ENCODE measurements at regions not wholly inside any gene's neighbourhood (a gene's known extent, or its start where the extent isn't known, plus 50 kb on each side); places are given as distances from the start of the nearest gene placed in this dataset.
"Not testable (repeated sequence)": the region's sequence is repeated elsewhere in the genome, so short reads cannot be mapped to it uniquely, and the experiment has no call there.

DNA sequence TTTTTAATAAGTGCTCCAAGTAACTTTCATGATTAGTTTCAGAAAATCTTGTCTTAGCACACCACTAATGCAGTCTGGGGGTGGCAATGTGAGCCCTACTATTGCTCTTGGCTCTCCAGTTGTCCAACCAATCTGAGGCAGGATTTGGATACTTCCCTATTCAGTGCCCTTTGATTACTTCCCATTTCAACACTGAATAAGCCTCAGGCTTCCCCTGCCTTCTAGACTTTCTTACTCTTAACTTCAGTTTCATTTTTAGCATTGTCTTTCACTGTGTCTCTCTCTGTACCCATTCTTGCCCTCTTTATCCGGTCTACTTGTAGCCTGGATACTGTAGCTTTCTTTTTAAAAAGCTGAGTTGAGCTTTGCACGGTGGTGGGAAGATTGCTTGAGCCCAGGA, 186.1 kb downstream of the C9orf152 start:
- WGBS (ENCODE audit: insufficient coverage) = no CpG with 5 or more reads among the region's 2 CpGs
- TF ChIP-seq EZH2 (IDR thresholded peaks at IDR 0.05; ENCODE audit: borderline replicate concordance, insufficient read depth, low read depth, low read length, poor library complexity, severe bottlenecking) = no peak
- H3K36me3 ChIP-seq (replicated peaks in 1 of 2; ENCODE audit: control extremely low read depth in 1 of 2, control insufficient read depth in 1 of 2, extremely low read depth in 1 of 2, insufficient read depth in 2 of 2, low read length in 1 of 2) = no peaks in the 10 kb centered on the region
- H3K4me3 Mint-ChIP-seq = peak overlapping the region; percentile 52
- peaks cover 10 to 14% of the 10 kb centered on the region in 2 donors for H3K4me1 ChIP-seq (ENCODE audit: control insufficient read depth in 2 of 2, insufficient read depth in 2 of 2, low read length in 2 of 2)
- H2AFZ ChIP-seq (ENCODE audit: insufficient read depth, low read depth, low read length, poor library complexity, severe bottlenecking) = peak overlapping the region; percentile 67
- peak overlapping the region; percentile 20 to 79 for H3K27ac ChIP-seq (ENCODE audit: low read length in 2 of 2)
- no peaks in the 10 kb centered on the region for H3K27me3 Mint-ChIP-seq
- no peaks in the 10 kb centered on the region for H3K9me3 Mint-ChIP-seq (ENCODE audit: insufficient read depth)
- ATAC-seq (ENCODE audit: low read depth) = peak; percentile 88
- peak overlapping the region; percentile 90 for H3K27ac Mint-ChIP-seq
- no peak overlapping the region for H3K4me3 ChIP-seq (ENCODE audit: control extremely low read depth in 1 of 5, extremely low read depth in 1 of 5, insufficient read depth in 1 of 5, low read depth in 2 of 5, low read length in 4 of 5)
- DNase-seq = peak; percentile 56
- peak overlapping the region; percentile 66 for H3K4me2 ChIP-seq (replicated peaks; ENCODE audit: low read depth, low read length, poor library complexity, severe bottlenecking)
- no peaks in the 10 kb centered on the region for H3K9me3 ChIP-seq (ENCODE audit: control extremely low read depth in 1 of 3, control insufficient read depth in 2 of 3, insufficient read depth in 1 of 3, low read length in 2 of 3)
- H3K27me3 ChIP-seq (replicated peaks in 1 of 4; ENCODE audit: control extremely low read depth in 1 of 4, control insufficient read depth in 3 of 4, insufficient read depth in 4 of 4, low read length in 3 of 4) = no peaks in the 10 kb centered on the region
- no peaks in the 10 kb centered on the region for H4K20me1 ChIP-seq (ENCODE audit: control insufficient read depth, insufficient read depth, low read length, poor library complexity, severe bottlenecking)
- H3K79me2 ChIP-seq (ENCODE audit: control insufficient read depth, insufficient read depth, low read length) = no peaks in the 10 kb centered on the region
- POLR2A ChIA-PET = no interaction called here
- intact Hi-C loops (cut with micrococcal nuclease) = no loop called here
- peaks cover 18% of the 10 kb centered on the region for H3K4me1 Mint-ChIP-seq
- CTCF ChIA-PET = interaction anchor here (0.6 to 2.1 kb wide), 3 partner anchors 46 to 118 kb away, joined by 3 to 9 read pairs (median 3); no protein-coding TSS in a partner anchor
- H3K9ac ChIP-seq (ENCODE audit: low read length) = peak overlapping the region; percentile 30

DNA sequence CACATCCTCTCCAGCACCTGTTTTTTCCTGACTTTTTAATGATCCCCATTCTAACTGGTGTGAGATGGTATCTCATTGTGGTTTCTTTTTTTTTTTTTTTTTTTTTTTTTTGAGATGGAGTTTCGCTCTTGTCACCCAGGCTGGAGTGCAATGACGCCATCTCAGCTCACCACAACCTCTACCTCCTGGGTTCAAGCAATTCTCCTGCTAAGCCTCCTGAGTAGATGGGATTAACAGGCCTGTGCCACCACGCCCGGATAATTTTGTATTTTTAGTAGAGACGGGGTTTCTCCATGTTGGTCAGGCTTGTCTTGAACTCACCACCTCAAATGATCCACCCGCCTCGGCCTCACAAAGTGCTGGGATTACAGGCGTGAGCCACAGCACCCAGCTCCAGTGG, 184.7 kb downstream of the C9orf152 start:
- intact Hi-C loops (cut with micrococcal nuclease); H3K4me3 ChIP-seq (ENCODE audit: control extremely low read depth in 1 of 5, extremely low read depth in 1 of 5, insufficient read depth in 1 of 5, low read depth in 2 of 5, low read length in 4 of 5); H3K4me2 ChIP-seq (replicated peaks; ENCODE audit: low read depth, low read length, poor library complexity, severe bottlenecking); ATAC-seq (ENCODE audit: low read depth); H3K9ac ChIP-seq (ENCODE audit: low read length); H3K9me3 Mint-ChIP-seq (ENCODE audit: insufficient read depth); H2AFZ ChIP-seq (ENCODE audit: insufficient read depth, low read depth, low read length, poor library complexity, severe bottlenecking); DNase-seq; H3K4me3 Mint-ChIP-seq; H3K9me3 ChIP-seq (ENCODE audit: control extremely low read depth in 1 of 3, control insufficient read depth in 2 of 3, insufficient read depth in 1 of 3, low read length in 2 of 3); H4K20me1 ChIP-seq (ENCODE audit: control insufficient read depth, insufficient read depth, low read length, poor library complexity, severe bottlenecking); H3K27me3 ChIP-seq (replicated peaks in 1 of 4; ENCODE audit: control extremely low read depth in 1 of 4, control insufficient read depth in 3 of 4, insufficient read depth in 4 of 4, low read length in 3 of 4); H3K27me3 Mint-ChIP-seq; H3K27ac Mint-ChIP-seq; H3K79me2 ChIP-seq (ENCODE audit: control insufficient read depth, insufficient read depth, low read length); CTCF ChIA-PET; H3K36me3 ChIP-seq (replicated peaks in 1 of 2; ENCODE audit: control extremely low read depth in 1 of 2, control insufficient read depth in 1 of 2, extremely low read depth in 1 of 2, insufficient read depth in 2 of 2, low read length in 1 of 2); H3K27ac ChIP-seq (ENCODE audit: low read length in 2 of 2): not testable (repeated sequence)
- POLR2A ChIA-PET = interaction anchor here (0.6 kb wide), 1 partner anchor 26 kb away, joined by 3 read pairs; no protein-coding TSS in a partner anchor
- H3K4me1 ChIP-seq (ENCODE audit: control insufficient read depth in 2 of 2, insufficient read depth in 2 of 2, low read length in 2 of 2) = peaks cover 10 to 14% of the 10 kb centered on the region in 2 donors
- WGBS (ENCODE audit: insufficient coverage) = 100% methylated on average over 3 of the region's 8 CpGs
- H3K4me1 Mint-ChIP-seq = peaks cover 21% of the 10 kb centered on the region

Measured in B cell (primary cell).